Sigmoid colon (tissue), 3 donors: ENCODE measurements at regions not wholly inside any gene's neighbourhood (a gene's known extent, or its start where the extent isn't known, plus 50 kb on each side); places are given as distances from the start of the nearest gene placed in this dataset.

Experiments
- CTCF ChIP-seq, 4 experiments: fragments of 450-650 bp in 3 of 4; fragments of 200-600 bp in 1 of 4; IDR thresholded peaks; one replicate each; pipeline ENCODE4 v1.5.1; 2016 to 2019; ENCODE audit warnings: antibody characterized with exemption in 4 of 4, mild to moderate bottlenecking in 3 of 4, moderate library complexity in 2 of 4
- POLR2A ChIP-seq, 2 donors: fragments of 450-650 bp; IDR thresholded peaks; one replicate each; pipeline ENCODE4 v1.6.1; 2016; ENCODE audit warnings: antibody characterized with exemption in 2 of 2, mild to moderate bottlenecking in 2 of 2, moderate library complexity in 2 of 2

- TF ChIP-seq CTCF (IDR thresholded peaks at IDR 0.05) (no peak), POLR2A (IDR thresholded peaks at IDR 0.05) (no peak)
Measured at GRCh38 chr12:23359975-23360701, 589.3 kb downstream of the SOX5 start.
